HEK293 (cell line): ENCODE measurements at regions not wholly inside any gene's neighbourhood (a gene's known extent, or its start where the extent isn't known, plus 50 kb on each side); places are given as distances from the start of the nearest gene placed in this dataset.

ENCODE experiments used
- REPIN1 ChIP-seq: fragments of 450-650 bp; formaldehyde crosslinking; IDR thresholded peaks from 2 replicates; pipeline ENCODE4 v1.5.1; 2017; ENCODE audit warnings: missing biosample characterization, missing genetic modification characterization, low read depth
- YY1 ChIP-seq: fragments of 450-650 bp; formaldehyde crosslinking; IDR thresholded peaks from 2 replicates; pipeline ENCODE4 v1.5.1; 2018; ENCODE audit warnings: missing biosample characterization, missing genetic modification characterization
- ZNF133 ChIP-seq: fragments of 450-650 bp; formaldehyde crosslinking; IDR thresholded peaks from 2 replicates; pipeline ENCODE4 v1.5.1; 2016; ENCODE audit warnings: missing biosample characterization, missing genetic modification characterization
- ZNF138 ChIP-seq: fragments of 450-650 bp; formaldehyde crosslinking; IDR thresholded peaks from 2 replicates; pipeline ENCODE4 v1.5.1; 2016; ENCODE audit warnings: missing biosample characterization, missing genetic modification characterization, borderline replicate concordance
- ZNF302 ChIP-seq: fragments of 450-650 bp; formaldehyde crosslinking; IDR thresholded peaks from 2 replicates; pipeline ENCODE4 v1.5.1; 2016; ENCODE audit warnings: missing biosample characterization, missing genetic modification characterization, low read depth
- ZNF341 ChIP-seq: fragments of 450-650 bp; formaldehyde crosslinking; IDR thresholded peaks from 2 replicates; pipeline ENCODE4; 2016; ENCODE audit warnings: low read depth, missing biosample characterization, missing genetic modification characterization
- ZNF426 ChIP-seq: fragments of 450-650 bp; formaldehyde crosslinking; IDR thresholded peaks from 2 replicates; pipeline ENCODE4 v1.5.1; 2017; ENCODE audit warnings: missing biosample characterization, missing genetic modification characterization, mild to moderate bottlenecking, inconsistent platforms, moderate library complexity
- ZNF561 ChIP-seq: fragments of 450-650 bp; IDR thresholded peaks from 2 replicates; pipeline ENCODE4 v1.5.1; 2018; ENCODE audit warnings: missing biosample characterization, missing genetic modification characterization, borderline replicate concordance
- ZNF596 ChIP-seq: fragments of 450-650 bp; IDR thresholded peaks from 2 replicates; pipeline ENCODE4 v1.5.0; 2018; ENCODE audit warnings: missing biosample characterization, mild to moderate bottlenecking, missing genetic modification characterization, moderate library complexity
- ZSCAN23 ChIP-seq: fragments of 450-650 bp; formaldehyde crosslinking; IDR thresholded peaks from 2 replicates; pipeline ENCODE4 v1.5.1; 2016; ENCODE audit warnings: missing biosample characterization, missing genetic modification characterization
- TF ChIP-seq, protein P1 (sequence below): fragments of 450-650 bp; formaldehyde crosslinking; IDR thresholded peaks from 2 replicates; pipeline ENCODE4 v1.5.1; 2016; ENCODE audit warnings: missing biosample characterization, missing genetic modification characterization
- TF ChIP-seq, protein P2 (sequence below): fragments of 450-650 bp; formaldehyde crosslinking; IDR thresholded peaks from 2 replicates; pipeline ENCODE4 v1.5.1; 2016; ENCODE audit warnings: missing biosample characterization, missing genetic modification characterization
- TF ChIP-seq, protein P3 (sequence below): fragments of 450-650 bp; formaldehyde crosslinking; IDR thresholded peaks from 2 replicates; pipeline ENCODE4 v1.5.1; 2016; ENCODE audit warnings: missing biosample characterization, missing genetic modification characterization

DNA sequence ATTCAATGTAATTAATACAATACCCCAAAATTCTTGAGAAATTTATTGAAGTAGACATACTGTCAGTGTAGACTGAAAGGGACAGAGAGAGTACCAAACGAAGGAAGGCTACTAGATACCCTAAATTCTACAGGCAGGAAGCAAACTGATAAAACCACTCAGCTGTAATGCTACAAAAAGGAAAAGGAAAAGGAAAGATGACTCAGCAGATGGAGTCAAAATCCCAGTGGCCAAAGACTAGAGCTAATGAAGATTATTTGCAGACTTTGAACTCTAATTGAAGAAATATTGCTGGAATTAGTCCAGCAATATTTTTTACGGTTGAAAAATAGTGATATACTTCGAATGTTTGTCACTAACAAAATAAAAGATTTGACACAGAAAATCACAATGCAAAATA lies 671.9 kb downstream of the BRINP3 start:
- TF ChIP-seq, protein P1, sequence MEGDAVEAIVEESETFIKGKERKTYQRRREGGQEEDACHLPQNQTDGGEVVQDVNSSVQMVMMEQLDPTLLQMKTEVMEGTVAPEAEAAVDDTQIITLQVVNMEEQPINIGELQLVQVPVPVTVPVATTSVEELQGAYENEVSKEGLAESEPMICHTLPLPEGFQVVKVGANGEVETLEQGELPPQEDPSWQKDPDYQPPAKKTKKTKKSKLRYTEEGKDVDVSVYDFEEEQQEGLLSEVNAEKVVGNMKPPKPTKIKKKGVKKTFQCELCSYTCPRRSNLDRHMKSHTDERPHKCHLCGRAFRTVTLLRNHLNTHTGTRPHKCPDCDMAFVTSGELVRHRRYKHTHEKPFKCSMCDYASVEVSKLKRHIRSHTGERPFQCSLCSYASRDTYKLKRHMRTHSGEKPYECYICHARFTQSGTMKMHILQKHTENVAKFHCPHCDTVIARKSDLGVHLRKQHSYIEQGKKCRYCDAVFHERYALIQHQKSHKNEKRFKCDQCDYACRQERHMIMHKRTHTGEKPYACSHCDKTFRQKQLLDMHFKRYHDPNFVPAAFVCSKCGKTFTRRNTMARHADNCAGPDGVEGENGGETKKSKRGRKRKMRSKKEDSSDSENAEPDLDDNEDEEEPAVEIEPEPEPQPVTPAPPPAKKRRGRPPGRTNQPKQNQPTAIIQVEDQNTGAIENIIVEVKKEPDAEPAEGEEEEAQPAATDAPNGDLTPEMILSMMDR (tag by site-specific recombination) = no peak
- TF ChIP-seq YY1 (tag by site-specific recombination) (no peak), ZNF341 (no peak), ZNF302 (tag by site-specific recombination) (no peak), ZSCAN23 (tag by site-specific recombination) (no peak), ZNF561 (tag by site-specific recombination) (no peak), ZNF133 (no peak), ZNF138 (tag by site-specific recombination) (no peak), ZNF426 (tag by site-specific recombination) (no peak), REPIN1 (tag by site-specific recombination) (no peak), ZNF596 (tag by site-specific recombination) (no peak)
- TF ChIP-seq, protein P2, sequence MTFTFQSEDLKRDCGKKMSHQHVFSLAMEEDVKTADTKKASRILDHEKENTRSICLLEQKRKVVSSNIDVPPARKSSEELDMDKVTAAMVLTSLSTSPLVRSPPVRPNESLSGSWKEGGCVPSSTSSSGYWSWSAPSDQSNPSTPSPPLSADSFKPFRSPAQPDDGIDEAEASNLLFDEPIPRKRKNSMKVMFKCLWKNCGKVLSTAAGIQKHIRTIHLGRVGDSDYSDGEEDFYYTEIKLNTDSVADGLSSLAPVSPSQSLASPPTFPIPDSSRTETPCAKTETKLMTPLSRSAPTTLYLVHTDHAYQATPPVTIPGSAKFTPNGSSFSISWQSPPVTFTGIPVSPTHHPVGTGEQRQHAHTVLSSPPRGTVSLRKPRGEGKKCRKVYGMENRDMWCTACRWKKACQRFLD (tag by site-specific recombination) = no peak
- TF ChIP-seq, protein P3, sequence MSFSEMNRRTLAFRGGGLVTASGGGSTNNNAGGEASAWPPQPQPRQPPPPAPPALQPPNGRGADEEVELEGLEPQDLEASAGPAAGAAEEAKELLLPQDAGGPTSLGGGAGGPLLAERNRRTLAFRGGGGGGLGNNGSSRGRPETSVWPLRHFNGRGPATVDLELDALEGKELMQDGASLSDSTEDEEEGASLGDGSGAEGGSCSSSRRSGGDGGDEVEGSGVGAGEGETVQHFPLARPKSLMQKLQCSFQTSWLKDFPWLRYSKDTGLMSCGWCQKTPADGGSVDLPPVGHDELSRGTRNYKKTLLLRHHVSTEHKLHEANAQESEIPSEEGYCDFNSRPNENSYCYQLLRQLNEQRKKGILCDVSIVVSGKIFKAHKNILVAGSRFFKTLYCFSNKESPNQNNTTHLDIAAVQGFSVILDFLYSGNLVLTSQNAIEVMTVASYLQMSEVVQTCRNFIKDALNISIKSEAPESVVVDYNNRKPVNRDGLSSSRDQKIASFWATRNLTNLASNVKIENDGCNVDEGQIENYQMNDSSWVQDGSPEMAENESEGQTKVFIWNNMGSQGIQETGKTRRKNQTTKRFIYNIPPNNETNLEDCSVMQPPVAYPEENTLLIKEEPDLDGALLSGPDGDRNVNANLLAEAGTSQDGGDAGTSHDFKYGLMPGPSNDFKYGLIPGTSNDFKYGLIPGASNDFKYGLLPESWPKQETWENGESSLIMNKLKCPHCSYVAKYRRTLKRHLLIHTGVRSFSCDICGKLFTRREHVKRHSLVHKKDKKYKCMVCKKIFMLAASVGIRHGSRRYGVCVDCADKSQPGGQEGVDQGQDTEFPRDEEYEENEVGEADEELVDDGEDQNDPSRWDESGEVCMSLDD (tag by site-specific recombination) = no peak
